Colonic mucosa (tissue), 4 donors: ENCODE measurements at regions not wholly inside any gene's neighbourhood (a gene's known extent, or its start where the extent isn't known, plus 50 kb on each side); places are given as distances from the start of the nearest gene placed in this dataset.

Source experiments
- DNase-seq: peaks from one replicate; pipeline ENCODE4 v3.0.0-alpha.2; 2020
- H3K27ac ChIP-seq: fragments of 200-600 bp; one replicate; pipeline ENCODE4 v1.8.0; 2021
- H3K27me3 ChIP-seq: fragments of 200-600 bp; one replicate; pipeline ENCODE4 v1.8.0; 2021
- H3K36me3 ChIP-seq: fragments of 200-600 bp; one replicate; pipeline ENCODE4 v1.8.0; 2021
- H3K4me1 ChIP-seq: fragments of 200-600 bp; one replicate; pipeline ENCODE4 v1.8.0; 2021; ENCODE audit warnings: mild to moderate bottlenecking
- H3K4me3 ChIP-seq: fragments of 200-600 bp; one replicate; pipeline ENCODE4 v1.8.0; 2021
- H3K9ac ChIP-seq, 2 donors: one replicate each; pipeline ENCODE4 v1.7.0; 2013; ENCODE audit warnings: control low read depth in 2 of 2, low read depth in 2 of 2, low read length in 2 of 2
- H3K9me3 ChIP-seq: fragments of 200-600 bp; one replicate; pipeline ENCODE4 v1.8.0; 2021
- CTCF ChIP-seq: fragments of 200-600 bp; IDR thresholded peaks from one replicate; pipeline ENCODE4 v1.8.0; 2022; ENCODE audit warnings: antibody characterized with exemption, mild to moderate bottlenecking
- intact Hi-C: fragments of 100-400 bp; cut with DNase I; formaldehyde crosslinking; loops from one replicate; pipeline ENCODE4 v1.14.1; 2022
- donor health status: healthy.
- donor health status: DM: no; HTN: no; CAD: no.
- donor health status: DM: no; HTN: no; CAD: no.

- no peak for DNase-seq
- H3K9ac ChIP-seq, result no peak overlapping the region
- H3K27ac ChIP-seq, result no peak overlapping the region
- intact Hi-C loops, result loop anchor here (5.0 kb wide), 1 partner anchor 631 kb away; no protein-coding TSS in a partner anchor
- H3K27me3 ChIP-seq, result no peaks in the 10 kb centered on the region
- H3K36me3 ChIP-seq, result no peaks in the 10 kb centered on the region
- no peaks in the 10 kb centered on the region for H3K9me3 ChIP-seq
- H3K4me1 ChIP-seq, result no peaks in the 10 kb centered on the region
- TF ChIP-seq CTCF, result no peak
- no peak overlapping the region for H3K4me3 ChIP-seq
These were observed 179.1 kb upstream of the ETAA1 start for GRCh38 chr2:67218056-67218455.

GRCh38 chr2:67219651-67220050 lies 177.5 kb upstream of the ETAA1 start:
- no peak for DNase-seq
- no peak overlapping the region for H3K9ac ChIP-seq
- no peak overlapping the region for H3K27ac ChIP-seq
- H3K9me3 ChIP-seq, result no peaks in the 10 kb centered on the region
- TF ChIP-seq CTCF, result no peak
- H3K4me1 ChIP-seq, result no peaks in the 10 kb centered on the region
- H3K27me3 ChIP-seq, result no peaks in the 10 kb centered on the region
- no peak overlapping the region for H3K4me3 ChIP-seq
- H3K36me3 ChIP-seq, result no peaks in the 10 kb centered on the region
- intact Hi-C loops, result loop anchor here (5.0 kb wide), 1 partner anchor 632 kb away; no protein-coding TSS in a partner anchor

GRCh38 chr2:67221266-67221665 lies 175.9 kb upstream of the ETAA1 start:
- Histone ChIP-seq H3K27me3 (no peaks in the 10 kb centered on the region), H3K36me3 (no peaks in the 10 kb centered on the region), H3K9ac (no peak overlapping the region), H3K4me3 (no peak overlapping the region), H3K27ac (no peak overlapping the region), H3K4me1 (no peaks in the 10 kb centered on the region), H3K9me3 (no peaks in the 10 kb centered on the region)
- intact Hi-C loops, result no loop called here
- no peak for TF ChIP-seq CTCF
- no peak for DNase-seq

GRCh38 chr2:67225287-67225973 lies 171.7 kb upstream of the ETAA1 start:
- intact Hi-C loops, result no loop called here
- no peaks in the 10 kb centered on the region for H3K4me1 ChIP-seq
- H3K9me3 ChIP-seq, result no peaks in the 10 kb centered on the region
- no peak overlapping the region for H3K9ac ChIP-seq
- no peak for TF ChIP-seq CTCF
- H3K27me3 ChIP-seq, result no peaks in the 10 kb centered on the region
- H3K36me3 ChIP-seq, result no peaks in the 10 kb centered on the region
- no peak for DNase-seq
- no peak overlapping the region for H3K4me3 ChIP-seq
- H3K27ac ChIP-seq, result no peak overlapping the region

- Histone ChIP-seq H3K4me1 (no peaks in the 10 kb centered on the region), H3K4me3 (no peak overlapping the region), H3K9ac (no peak overlapping the region), H3K27me3 (no peaks in the 10 kb centered on the region), H3K36me3 (no peaks in the 10 kb centered on the region), H3K27ac (no peak overlapping the region), H3K9me3 (no peaks in the 10 kb centered on the region)
- TF ChIP-seq CTCF, result no peak
- DNase-seq, result no peak
- intact Hi-C loops, result no loop called here
These were observed 167.4 kb upstream of the ETAA1 start for GRCh38 chr2:67229706-67230105.
